Kidney epithelial cell (primary cell): ENCODE measurements at regions not wholly inside any gene's neighbourhood (a gene's known extent, or its start where the extent isn't known, plus 50 kb on each side); places are given as distances from the start of the nearest gene placed in this dataset.

Source experiments
- DNase-seq: peaks from one replicate; pipeline ENCODE4 v3.0.0-alpha.2; 2010; ENCODE audit warnings: low read depth
- H3K27me3 ChIP-seq: 2 replicates; pipeline ENCODE4 v1.6.0; 2011; ENCODE audit warnings: low read length; ENCODE audit not compliant: control insufficient read depth, insufficient read depth
- H3K36me3 ChIP-seq: 2 replicates; pipeline ENCODE4 v1.5.1; 2011; ENCODE audit warnings: low read length; ENCODE audit not compliant: control insufficient read depth, insufficient read depth
- H3K4me3 ChIP-seq: 2 replicates; pipeline ENCODE4 v1.5.1; 2011; ENCODE audit warnings: low read depth, mild to moderate bottlenecking, control low read depth, low read length
- TF ChIP-seq, protein P1 (sequence below): IDR thresholded peaks from 2 replicates; pipeline ENCODE4 v1.5.1; 2011; ENCODE audit warnings: mild to moderate bottlenecking, moderate library complexity, low read length, control low read depth, inconsistent platforms; ENCODE audit not compliant: insufficient read depth, poor library complexity, severe bottlenecking

- no peak for DNase-seq
- TF ChIP-seq, protein P1, sequence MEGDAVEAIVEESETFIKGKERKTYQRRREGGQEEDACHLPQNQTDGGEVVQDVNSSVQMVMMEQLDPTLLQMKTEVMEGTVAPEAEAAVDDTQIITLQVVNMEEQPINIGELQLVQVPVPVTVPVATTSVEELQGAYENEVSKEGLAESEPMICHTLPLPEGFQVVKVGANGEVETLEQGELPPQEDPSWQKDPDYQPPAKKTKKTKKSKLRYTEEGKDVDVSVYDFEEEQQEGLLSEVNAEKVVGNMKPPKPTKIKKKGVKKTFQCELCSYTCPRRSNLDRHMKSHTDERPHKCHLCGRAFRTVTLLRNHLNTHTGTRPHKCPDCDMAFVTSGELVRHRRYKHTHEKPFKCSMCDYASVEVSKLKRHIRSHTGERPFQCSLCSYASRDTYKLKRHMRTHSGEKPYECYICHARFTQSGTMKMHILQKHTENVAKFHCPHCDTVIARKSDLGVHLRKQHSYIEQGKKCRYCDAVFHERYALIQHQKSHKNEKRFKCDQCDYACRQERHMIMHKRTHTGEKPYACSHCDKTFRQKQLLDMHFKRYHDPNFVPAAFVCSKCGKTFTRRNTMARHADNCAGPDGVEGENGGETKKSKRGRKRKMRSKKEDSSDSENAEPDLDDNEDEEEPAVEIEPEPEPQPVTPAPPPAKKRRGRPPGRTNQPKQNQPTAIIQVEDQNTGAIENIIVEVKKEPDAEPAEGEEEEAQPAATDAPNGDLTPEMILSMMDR: no peak
- Histone ChIP-seq H3K4me3 (no peak overlapping the region), H3K27me3 (no peaks in the 10 kb centered on the region), H3K36me3 (no peaks in the 10 kb centered on the region)
Measured at GRCh38 chr6:1024587-1024986, 287.3 kb upstream of the FOXQ1 start.

DNA sequence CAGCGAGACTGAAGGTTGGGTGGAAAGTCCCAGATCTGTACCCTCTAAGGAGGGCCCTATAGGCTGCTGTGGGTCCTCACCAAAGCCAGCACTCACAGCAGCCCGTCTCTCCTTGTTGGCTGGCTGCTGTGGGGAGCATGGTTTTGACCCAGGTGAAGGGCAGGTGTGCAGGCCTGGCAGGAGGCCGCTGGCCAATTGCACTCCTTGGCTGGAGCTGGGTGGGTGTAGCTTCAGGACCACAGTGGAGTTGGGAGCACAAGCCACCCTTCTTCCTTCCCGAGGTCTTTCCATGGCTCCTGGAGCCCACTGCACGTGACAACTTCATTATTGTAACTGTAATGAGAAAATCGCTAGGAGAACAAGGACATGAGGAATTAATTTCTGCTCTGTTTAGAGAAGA, 287.7 kb upstream of the FOXQ1 start:
- H3K36me3 ChIP-seq: no peaks in the 10 kb centered on the region
- no peaks in the 10 kb centered on the region for H3K27me3 ChIP-seq
- TF ChIP-seq, protein P1: no peak
- no peak for DNase-seq
- H3K4me3 ChIP-seq: no peak overlapping the region

DNA sequence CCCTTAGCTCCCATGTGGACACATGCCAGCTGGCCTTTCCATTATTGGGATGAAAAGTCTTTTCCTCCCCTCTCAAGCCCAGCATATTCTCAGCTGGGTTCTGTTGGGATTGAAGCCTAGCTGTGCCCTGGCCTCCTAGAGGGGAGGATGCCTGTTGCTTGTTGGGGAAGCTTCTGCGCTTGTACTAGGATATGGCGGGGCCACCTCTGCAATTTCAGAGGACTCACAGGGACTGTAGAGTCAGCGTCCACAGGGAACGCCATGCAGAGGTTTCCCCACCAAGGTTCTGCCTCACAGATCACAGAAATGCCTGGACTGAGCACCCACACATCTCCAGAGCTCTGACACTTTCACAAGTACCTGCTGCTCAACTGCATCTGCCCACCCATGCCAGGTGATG, 288.7 kb upstream of the FOXQ1 start:
- Histone ChIP-seq H3K4me3 (no peak overlapping the region), H3K27me3 (no peaks in the 10 kb centered on the region), H3K36me3 (no peaks in the 10 kb centered on the region)
- TF ChIP-seq, protein P1: no peak
- no peak for DNase-seq

- TF ChIP-seq, protein P1: no peak
- DNase-seq: no peak
- no peaks in the 10 kb centered on the region for H3K27me3 ChIP-seq
- H3K36me3 ChIP-seq: no peaks in the 10 kb centered on the region
- H3K4me3 ChIP-seq: no peak overlapping the region
Measured at GRCh38 chr6:1022719-1023118, 289.2 kb upstream of the FOXQ1 start.

- no peak for DNase-seq
- H3K27me3 ChIP-seq: no peaks in the 10 kb centered on the region
- no peak overlapping the region for H3K4me3 ChIP-seq
- TF ChIP-seq, protein P1: no peak
- no peaks in the 10 kb centered on the region for H3K36me3 ChIP-seq
Measured at GRCh38 chr6:1020837-1021236, 291.1 kb upstream of the FOXQ1 start.

DNA sequence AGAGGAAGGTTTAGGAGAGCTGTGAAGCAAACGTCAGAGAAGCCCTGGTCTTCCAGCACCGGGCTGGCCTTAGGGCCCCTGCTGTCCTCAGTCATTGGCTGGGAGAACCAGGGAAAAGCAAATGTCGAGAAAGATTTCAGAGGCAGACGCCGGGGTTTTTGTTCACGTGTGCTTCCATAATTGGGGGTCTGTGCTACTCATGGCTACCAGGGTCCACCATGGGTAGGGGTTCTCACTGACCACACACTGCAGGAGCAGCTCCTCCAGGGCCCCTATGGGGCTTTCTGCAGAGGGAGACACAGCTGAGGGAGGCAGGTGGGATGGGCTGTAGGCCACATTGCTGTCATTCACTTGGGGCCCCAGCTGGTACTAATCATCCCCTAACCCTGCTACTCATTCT, 291.8 kb upstream of the FOXQ1 start:
- no peaks in the 10 kb centered on the region for H3K27me3 ChIP-seq
- TF ChIP-seq, protein P1: no peak
- H3K36me3 ChIP-seq: no peaks in the 10 kb centered on the region
- H3K4me3 ChIP-seq: no peak overlapping the region
- no peak for DNase-seq
